MM.1S (cell line): ENCODE measurements at regions not wholly inside any gene's neighbourhood (a gene's known extent, or its start where the extent isn't known, plus 50 kb on each side); places are given as distances from the start of the nearest gene placed in this dataset.

Experiments used
- DNase-seq: peaks from one replicate; pipeline ENCODE4 v3.0.0-alpha.2; 2015
- H2AFZ ChIP-seq: fragments of 300-600 bp; sonication (generic); 2 replicates; pipeline ENCODE4 v1.6.0; 2016; ENCODE audit warnings: antibody characterized with exemption, low read length
- H3F3A ChIP-seq: fragments of 300-600 bp; sonication (generic); 2 replicates; pipeline ENCODE4 v1.6.1; 2016; ENCODE audit warnings: mild to moderate bottlenecking, antibody characterized with exemption, low read length, moderate library complexity, mixed read lengths; ENCODE audit not compliant: insufficient read depth
- H3K27ac ChIP-seq: fragments of 300-600 bp; sonication (generic); 2 replicates; pipeline ENCODE4 v1.5.1; 2016; ENCODE audit warnings: mild to moderate bottlenecking, low read length
- H3K27me3 ChIP-seq: fragments of 300-600 bp; sonication (generic); replicated peaks from 2 replicates; pipeline ENCODE4 v1.6.0; 2016; ENCODE audit warnings: low read length; ENCODE audit not compliant: insufficient read depth
- H3K36me3 ChIP-seq: fragments of 300-600 bp; sonication (generic); replicated peaks from 2 replicates; pipeline ENCODE4 v1.6.1; 2016; ENCODE audit warnings: mild to moderate bottlenecking, low read length, mixed read lengths; ENCODE audit not compliant: insufficient read depth
- H3K4me1 ChIP-seq: fragments of 300-600 bp; sonication (generic); 2 replicates; pipeline ENCODE4 v1.6.1; 2016; ENCODE audit warnings: low read length, mixed read lengths
- H3K4me2 ChIP-seq: fragments of 300-600 bp; sonication (generic); 2 replicates; pipeline ENCODE4 v1.6.0; 2016; ENCODE audit warnings: low read depth, low read length
- H3K4me3 ChIP-seq: fragments of 300-600 bp; sonication (generic); 2 replicates; pipeline ENCODE4 v1.5.1; 2016; ENCODE audit warnings: low read length, mixed read lengths
- H3K79me2 ChIP-seq: fragments of 300-600 bp; sonication (generic); 2 replicates; pipeline ENCODE4 v1.6.1; 2016; ENCODE audit warnings: mixed run types, low read length, mixed read lengths
- H3K9ac ChIP-seq: fragments of 300-600 bp; sonication (generic); 2 replicates; pipeline ENCODE4 v1.6.1; 2016; ENCODE audit warnings: low read length, mixed read lengths
- H3K9me2 ChIP-seq: fragments of 300-600 bp; sonication (generic); replicated peaks from 2 replicates; pipeline ENCODE4 v1.6.1; 2016; ENCODE audit warnings: mild to moderate bottlenecking, low read length, mixed read lengths; ENCODE audit not compliant: insufficient read depth
- H3K9me3 ChIP-seq: fragments of 300-600 bp; sonication (generic); replicated peaks from 2 replicates; pipeline ENCODE4 v1.6.1; 2016; ENCODE audit warnings: mild to moderate bottlenecking, low read length, mixed read lengths; ENCODE audit not compliant: insufficient read depth
- H4K20me1 ChIP-seq: fragments of 300-600 bp; sonication (generic); 2 replicates; pipeline ENCODE4 v1.6.1; 2016; ENCODE audit warnings: mild to moderate bottlenecking, low read length, moderate library complexity, mixed read lengths; ENCODE audit not compliant: insufficient read depth
- EZH2 ChIP-seq: fragments of 300-600 bp; sonication (generic); optimal IDR thresholded peaks from 2 replicates; pipeline ENCODE3; 2017; ENCODE audit warnings: low read depth, mild to moderate bottlenecking, antibody characterized with exemption, low read length, mixed read lengths
- EZH2phosphoT487 ChIP-seq: fragments of 300-600 bp; sonication (generic); IDR thresholded peaks from 2 replicates; pipeline ENCODE4 v1.6.1; 2018; ENCODE audit warnings: antibody characterized with exemption, low read length
- TF ChIP-seq, protein P1 (sequence below): fragments of 300-600 bp; sonication (generic); IDR thresholded peaks from 2 replicates; pipeline ENCODE4 v1.5.1; 2016; ENCODE audit warnings: antibody characterized with exemption, low read length, mixed read lengths

DNA sequence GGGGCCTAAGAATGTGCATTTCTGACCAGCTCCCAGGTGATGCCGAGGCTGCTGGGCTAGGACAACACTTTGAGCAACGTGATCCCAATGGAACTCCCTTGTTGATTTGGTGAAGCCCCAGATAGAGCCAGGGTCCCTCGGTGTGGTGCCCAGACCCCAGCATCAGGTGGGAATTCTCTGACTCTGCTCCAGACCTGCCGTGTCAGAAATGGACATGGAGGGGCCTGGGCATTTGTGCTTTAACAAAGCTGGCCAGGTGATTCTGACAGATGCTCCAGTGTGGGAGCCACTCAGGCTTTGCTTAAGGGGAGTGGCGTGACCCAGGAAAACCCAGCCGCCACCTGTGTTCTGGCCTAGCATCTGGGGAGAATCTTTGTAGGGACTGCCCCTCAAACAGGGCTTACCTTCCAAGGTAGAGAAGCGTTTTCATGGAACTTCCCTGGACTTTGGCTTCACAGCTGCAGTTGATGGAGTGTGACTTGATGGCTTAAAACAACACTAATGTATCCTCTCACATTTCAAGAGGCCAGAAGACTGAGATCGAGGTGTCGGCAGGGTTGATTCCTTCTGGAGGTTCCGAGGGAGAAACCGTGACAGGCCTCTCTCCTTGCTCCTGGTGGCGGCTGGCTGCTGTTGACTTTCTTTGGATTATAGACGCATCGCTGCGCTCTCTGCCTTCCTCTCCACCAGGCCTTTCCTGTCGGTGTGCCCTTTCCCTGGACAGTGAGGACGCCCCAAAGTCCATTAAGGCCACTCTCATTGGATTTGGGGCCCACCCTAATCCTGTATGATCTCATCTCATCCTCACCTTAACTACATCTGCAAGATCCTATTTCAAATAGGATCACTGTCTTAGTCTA, 57.0 kb upstream of the HDAC4 start:
- no peak for DNase-seq

DNA sequence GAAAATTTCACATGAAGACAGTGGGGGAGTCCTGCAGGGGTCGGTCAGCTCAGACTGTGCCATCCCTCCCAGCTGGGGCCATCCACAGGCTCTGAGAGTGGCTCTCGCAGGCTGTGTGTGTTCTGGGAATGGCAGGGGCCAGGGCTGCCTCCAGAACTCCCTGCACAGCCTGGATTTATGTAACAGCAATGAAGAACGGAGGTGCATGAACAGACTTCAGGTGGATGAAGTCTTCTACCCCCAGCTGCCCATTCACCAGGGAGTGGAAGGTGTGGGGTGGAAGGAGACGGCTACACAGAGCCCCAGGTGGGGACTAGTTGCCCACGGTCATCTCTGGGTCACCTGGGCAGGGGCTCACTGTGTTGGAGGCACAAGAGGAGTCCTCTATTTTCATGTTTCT, 56.1 kb upstream of the HDAC4 start:
- Histone ChIP-seq H3K9me2 (no peaks in the 10 kb centered on the region), H3F3A (no peaks in the 10 kb centered on the region), H3K4me2 (no peak overlapping the region), H3K4me3 (no peak overlapping the region), H3K4me1 (no peaks in the 10 kb centered on the region), H4K20me1 (no peaks in the 10 kb centered on the region), H3K9ac (no peak overlapping the region), H3K27ac (no peak overlapping the region), H3K79me2 (no peaks in the 10 kb centered on the region), H3K27me3 (no peaks in the 10 kb centered on the region), H3K36me3 (no peaks in the 10 kb centered on the region), H3K9me3 (no peaks in the 10 kb centered on the region), H2AFZ (no peak overlapping the region)
- DNase-seq, result no peak
- no peak for TF ChIP-seq EZH2phosphoT487

More for the DNA sequence above, 57.0 kb upstream of the HDAC4 start:
- Histone ChIP-seq H3K9ac (no peak overlapping the region), H3K27me3 (no peaks in the 10 kb centered on the region), H3K4me1 (no peaks in the 10 kb centered on the region), H3K4me2 (no peak overlapping the region), H2AFZ (no peak overlapping the region), H3K36me3 (no peaks in the 10 kb centered on the region), H3K9me3 (no peaks in the 10 kb centered on the region), H3K9me2 (no peaks in the 10 kb centered on the region), H3K79me2 (no peaks in the 10 kb centered on the region), H3F3A (no peaks in the 10 kb centered on the region), H3K27ac (no peak overlapping the region), H4K20me1 (no peaks in the 10 kb centered on the region), H3K4me3 (no peak overlapping the region)
- TF ChIP-seq EZH2 (no peak), EZH2phosphoT487 (no peak)
- TF ChIP-seq, protein P1, sequence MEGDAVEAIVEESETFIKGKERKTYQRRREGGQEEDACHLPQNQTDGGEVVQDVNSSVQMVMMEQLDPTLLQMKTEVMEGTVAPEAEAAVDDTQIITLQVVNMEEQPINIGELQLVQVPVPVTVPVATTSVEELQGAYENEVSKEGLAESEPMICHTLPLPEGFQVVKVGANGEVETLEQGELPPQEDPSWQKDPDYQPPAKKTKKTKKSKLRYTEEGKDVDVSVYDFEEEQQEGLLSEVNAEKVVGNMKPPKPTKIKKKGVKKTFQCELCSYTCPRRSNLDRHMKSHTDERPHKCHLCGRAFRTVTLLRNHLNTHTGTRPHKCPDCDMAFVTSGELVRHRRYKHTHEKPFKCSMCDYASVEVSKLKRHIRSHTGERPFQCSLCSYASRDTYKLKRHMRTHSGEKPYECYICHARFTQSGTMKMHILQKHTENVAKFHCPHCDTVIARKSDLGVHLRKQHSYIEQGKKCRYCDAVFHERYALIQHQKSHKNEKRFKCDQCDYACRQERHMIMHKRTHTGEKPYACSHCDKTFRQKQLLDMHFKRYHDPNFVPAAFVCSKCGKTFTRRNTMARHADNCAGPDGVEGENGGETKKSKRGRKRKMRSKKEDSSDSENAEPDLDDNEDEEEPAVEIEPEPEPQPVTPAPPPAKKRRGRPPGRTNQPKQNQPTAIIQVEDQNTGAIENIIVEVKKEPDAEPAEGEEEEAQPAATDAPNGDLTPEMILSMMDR, result no peak

DNA sequence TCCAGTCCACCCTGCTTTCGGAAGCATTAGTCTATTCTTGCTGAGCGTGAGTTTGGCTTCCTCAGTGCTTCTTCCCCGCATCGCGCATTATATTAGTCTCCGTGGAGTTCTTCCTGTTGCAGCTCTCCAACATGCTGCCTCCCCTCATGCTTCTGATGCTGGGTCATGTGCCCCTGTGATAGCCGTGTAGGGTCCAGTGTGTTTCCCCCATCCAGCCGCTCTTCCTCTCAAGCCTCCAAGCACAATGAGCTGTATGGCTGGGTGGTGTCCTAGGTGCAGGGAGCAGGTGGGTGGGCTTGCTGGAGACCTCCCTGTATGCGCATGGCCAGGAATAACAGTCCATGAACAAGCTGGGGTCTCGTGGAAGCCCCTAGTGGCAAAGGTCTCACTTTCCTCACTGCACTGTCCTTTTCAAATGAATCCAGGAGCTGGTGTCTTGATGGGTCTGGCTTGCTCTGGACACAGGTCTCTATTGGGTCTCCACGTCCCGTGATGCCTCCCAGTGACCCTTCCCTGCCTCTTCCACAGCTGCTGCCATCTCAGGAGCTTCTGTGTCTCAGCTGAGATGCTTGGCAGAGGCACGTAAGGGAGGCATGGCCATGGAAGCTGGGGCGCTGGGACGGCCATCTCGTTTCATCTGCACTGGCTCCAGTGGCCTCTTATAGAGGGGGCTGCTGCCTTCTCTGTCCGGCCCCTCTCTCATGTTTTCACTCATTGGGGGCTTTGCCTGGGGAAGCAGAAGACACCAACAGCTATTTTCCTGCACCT, 54.8 kb upstream of the HDAC4 start:
- Histone ChIP-seq H3K4me1 (no peaks in the 10 kb centered on the region), H3K4me2 (no peak overlapping the region), H3K4me3 (no peak overlapping the region), H3K9me2 (no peaks in the 10 kb centered on the region), H3K27ac (no peak overlapping the region), H3K9ac (no peak overlapping the region), H3K9me3 (no peaks in the 10 kb centered on the region), H3K27me3 (no peaks in the 10 kb centered on the region), H4K20me1 (no peaks in the 10 kb centered on the region), H2AFZ (no peak overlapping the region), H3F3A (no peaks in the 10 kb centered on the region), H3K36me3 (no peaks in the 10 kb centered on the region), H3K79me2 (no peaks in the 10 kb centered on the region)
- TF ChIP-seq EZH2 (no peak), EZH2phosphoT487 (no peak)
- TF ChIP-seq, protein P1, result no peak
- DNase-seq, result no peak
